H4 (cell line): ENCODE measurements at regions not wholly inside any gene's neighbourhood (a gene's known extent, or its start where the extent isn't known, plus 50 kb on each side); places are given as distances from the start of the nearest gene placed in this dataset.
"Not testable (repeated sequence)": the region's sequence is repeated elsewhere in the genome, so short reads cannot be mapped to it uniquely, and the experiment has no call there.

Experiments used
- DNase-seq: peaks from one replicate; pipeline ENCODE4 v3.0.0-alpha.2; 2015; ENCODE audit warnings: low spot score

DNA sequence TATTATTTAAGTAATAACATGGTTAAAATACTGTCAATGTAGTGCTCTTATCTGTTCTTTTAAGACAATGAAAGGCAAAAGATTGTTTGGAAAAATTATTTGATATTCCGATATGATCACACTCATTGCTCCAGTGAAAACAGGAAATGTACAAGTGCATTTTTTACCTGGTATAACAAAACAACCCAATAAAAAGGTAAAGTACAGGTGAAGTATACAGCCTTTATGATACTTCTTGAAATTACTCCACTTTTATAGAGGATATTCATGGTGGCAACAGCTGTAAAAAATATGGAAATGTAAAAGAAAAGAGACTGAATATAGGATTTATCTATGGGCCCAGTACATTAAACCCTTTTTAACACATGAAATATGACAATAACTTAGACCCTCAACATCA is 298.6 kb upstream of the HNRNPA3 start:
- no peak for DNase-seq

DNA sequence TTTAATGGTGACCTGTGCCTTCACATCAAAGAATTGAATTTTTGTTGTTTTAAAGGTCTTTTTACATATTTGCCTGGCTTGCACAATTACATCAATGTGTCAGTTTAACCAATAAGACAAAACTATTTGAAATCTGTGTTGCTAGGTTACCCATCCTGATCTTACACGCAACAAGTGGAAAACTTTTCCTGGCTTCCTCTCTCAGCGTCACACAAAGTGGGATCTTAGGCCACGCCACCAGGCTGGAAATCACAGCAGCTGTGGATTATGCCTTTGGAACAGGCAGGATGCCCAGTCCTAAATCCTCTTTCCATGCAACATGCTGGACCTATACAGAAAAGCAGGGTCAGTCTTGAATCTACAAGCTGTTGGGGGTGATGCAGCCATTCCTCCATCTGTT is 298.2 kb upstream of the HNRNPA3 start:
- no peak for DNase-seq

DNA sequence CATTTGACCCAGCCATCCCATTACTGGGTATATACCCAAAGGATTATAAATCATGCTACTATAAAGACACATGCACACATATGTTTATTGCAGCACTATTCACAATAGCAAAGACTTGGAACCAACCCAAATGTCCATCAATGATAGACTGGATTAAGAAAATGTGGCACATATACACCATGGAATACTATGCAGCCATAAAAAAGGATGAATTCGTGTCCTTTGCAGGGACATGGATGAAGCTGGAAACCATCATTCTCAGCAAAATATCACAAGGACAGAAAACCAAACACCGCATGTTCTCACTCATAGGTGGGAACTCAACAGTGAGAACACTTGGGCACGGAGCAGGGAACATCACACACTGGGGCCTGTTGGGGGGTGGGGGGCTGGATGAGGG is 290.0 kb upstream of the HNRNPA3 start:
- DNase-seq = not testable (repeated sequence)

- no peak for DNase-seq
Observed at GRCh38 chr2:176923205-176923604, 289.4 kb upstream of the HNRNPA3 start.

- no peak for DNase-seq
Observed at GRCh38 chr2:176924909-176925534, 287.6 kb upstream of the HNRNPA3 start.

GRCh38 chr2:176926453-176926852 is 286.1 kb upstream of the HNRNPA3 start:
- no peak for DNase-seq

DNA sequence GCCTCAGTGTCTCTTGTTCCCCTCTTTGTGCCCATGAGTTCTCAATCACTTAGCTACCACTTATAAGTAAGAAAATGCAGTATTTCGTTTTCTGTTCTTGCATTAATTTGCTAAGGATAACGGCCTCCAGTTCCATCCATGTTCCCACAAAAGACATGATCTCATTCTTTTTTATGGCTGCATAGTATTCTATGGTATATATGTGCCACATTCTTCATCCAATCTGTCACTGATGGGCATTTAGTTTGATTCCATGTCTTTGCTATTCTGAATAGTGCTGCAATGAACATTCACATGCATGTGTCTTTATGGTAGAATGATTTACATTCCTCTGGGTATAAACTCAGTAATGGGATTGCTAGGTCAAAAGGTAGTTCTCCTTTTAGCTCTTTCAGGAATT is 283.2 kb upstream of the HNRNPA3 start:
- DNase-seq = not testable (repeated sequence)

DNA sequence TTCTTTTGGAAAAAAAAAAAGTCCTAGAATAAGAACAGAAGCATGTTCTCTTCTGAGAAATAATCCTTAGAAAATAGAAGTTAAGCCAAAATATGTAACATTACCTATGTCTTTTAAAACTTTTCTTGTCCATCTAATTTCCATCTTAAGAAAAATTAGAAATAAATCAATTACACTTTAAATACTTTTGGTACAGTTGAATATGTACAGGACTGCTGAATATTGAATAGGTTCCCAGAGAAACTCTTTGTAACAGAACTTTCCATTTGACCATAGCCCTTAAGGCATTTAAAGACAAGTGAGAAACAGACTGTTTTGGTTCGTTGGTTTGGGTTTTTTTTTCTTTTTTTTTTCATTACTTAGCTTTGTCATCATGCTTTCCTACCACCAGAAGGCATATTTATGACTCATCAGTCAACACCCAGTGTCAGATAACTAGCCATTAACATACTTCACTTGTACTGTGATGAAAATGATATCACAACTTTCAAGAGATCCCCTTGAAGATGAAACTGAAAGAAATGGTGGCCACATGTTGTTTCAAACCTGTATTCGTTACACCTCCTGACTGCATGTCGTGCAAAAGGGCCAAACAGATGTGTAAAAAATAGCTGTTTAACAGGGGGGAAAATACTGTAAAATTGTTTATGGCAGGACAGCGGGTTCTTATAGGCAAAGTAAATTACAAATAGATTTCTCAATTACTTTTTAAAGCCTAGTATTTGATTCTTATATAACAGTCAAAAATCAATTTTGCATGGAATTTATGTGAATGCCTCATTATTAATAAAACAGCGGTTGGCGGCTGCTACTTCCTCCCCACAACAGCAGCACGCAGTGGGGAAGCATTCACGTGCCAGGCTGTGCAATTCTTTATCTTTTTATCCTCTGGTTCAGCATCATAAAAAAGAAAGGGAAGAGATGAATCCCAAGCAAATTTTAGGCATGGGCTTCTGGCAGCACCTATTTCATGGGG is 280.7 kb upstream of the HNRNPA3 start:
- DNase-seq = peak; percentile 83

- no peak for DNase-seq
Observed at GRCh38 chr2:176934131-176934530, 278.5 kb upstream of the HNRNPA3 start.

- DNase-seq = no peak
Observed at GRCh38 chr2:176934869-176935415, 277.7 kb upstream of the HNRNPA3 start.

DNA sequence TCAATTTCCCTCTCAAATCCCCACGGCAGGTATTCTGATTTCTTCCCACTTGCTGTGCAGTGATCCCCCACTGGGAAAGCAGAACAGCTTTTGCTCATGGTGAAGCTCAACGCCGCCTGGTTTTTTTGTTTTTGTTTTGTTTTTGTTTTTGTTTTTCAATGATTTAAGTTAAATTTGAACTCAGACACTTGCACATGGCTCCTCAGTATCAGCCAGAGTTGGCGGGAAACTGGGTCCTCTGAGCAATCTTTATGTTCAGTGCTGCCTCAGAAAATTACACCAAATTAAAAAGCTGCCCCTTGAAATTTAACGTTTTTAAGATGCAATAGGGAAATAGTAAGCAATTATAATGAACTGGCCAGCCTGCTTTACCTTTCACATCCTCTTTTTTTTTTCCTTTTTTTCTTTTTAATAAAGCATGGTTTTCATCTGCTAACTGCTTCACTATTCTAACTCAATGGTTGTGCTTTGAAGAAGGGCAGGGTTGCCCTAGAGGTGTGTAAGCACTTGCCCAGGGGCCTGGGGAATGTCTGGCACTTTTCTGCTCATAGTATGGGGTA is 277.0 kb upstream of the HNRNPA3 start:
- no peak for DNase-seq

DNA sequence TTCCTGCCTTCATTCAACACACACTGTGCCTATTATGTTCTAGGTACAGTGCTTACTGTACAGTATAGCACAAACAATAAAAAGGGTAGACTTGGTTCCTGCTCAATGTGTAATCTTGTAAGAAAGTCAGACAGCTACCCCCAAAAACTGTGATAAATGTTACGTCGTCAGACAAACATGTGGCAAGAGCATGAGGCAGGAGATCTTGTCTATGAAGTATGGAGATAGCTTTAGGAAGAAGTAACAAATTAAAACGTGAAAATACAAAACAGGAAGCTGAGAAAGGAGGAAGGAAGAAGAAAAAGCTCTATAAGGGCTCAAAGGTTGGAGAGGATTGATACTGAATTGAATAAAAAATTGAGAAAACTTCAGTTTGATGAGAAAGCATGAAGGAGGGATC is 276.2 kb upstream of the HNRNPA3 start:
- no peak for DNase-seq

- no peak for DNase-seq
Observed at GRCh38 chr2:176944998-176945397, 267.6 kb upstream of the HNRNPA3 start.

DNA sequence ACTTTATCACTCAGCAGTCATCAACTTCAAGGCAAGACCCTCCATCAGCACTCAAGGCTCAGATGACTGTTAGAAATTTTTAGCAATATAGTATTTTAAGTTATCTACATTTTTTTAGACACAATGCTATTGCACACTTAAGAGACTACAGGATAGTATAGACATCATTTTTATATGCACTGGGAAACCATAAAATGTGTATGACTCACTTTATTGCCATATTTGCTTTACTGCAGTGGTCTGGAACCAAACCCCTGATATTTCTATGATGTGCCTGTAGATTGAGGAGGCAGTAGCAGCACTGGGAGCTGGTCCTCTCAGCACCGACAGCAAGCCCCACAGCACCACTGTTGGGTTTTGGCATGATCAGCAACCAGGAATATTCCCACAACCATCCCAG is 264.8 kb upstream of the HNRNPA3 start:
- no peak for DNase-seq

- DNase-seq = not testable (repeated sequence)
Observed at GRCh38 chr2:176951218-176951617, 261.4 kb upstream of the HNRNPA3 start.

DNA sequence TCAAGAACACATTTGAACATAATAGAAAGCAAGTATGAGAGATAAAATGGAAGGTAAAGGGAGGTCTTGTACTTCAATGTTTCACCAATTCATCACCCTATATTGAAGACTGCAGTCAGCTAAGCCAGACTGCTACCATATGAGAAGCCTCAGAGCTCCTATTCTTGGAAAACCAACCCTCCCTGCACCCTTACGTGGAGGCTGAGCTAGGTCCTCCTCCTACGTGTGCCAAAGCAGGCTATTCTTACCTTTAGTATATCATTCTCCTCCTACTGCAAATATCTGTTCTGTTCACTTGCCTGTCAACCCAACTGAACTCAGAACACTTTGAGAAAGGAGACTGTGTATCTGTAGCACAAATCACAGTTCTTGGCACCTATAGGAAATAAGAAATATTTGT is 255.8 kb upstream of the HNRNPA3 start:
- DNase-seq = no peak

GRCh38 chr2:176959614-176960013 is 253.0 kb upstream of the HNRNPA3 start:
- DNase-seq = no peak

- no peak for DNase-seq
Observed at GRCh38 chr2:176960061-176960460, 252.5 kb upstream of the HNRNPA3 start.

GRCh38 chr2:176960736-176961520 is 251.7 kb upstream of the HNRNPA3 start:
- DNase-seq = no peak

GRCh38 chr2:176961775-176962619 is 250.6 kb upstream of the HNRNPA3 start:
- no peak for DNase-seq
